AG09319 (cell line): ENCODE measurements at regions not wholly inside any gene's neighbourhood (a gene's known extent, or its start where the extent isn't known, plus 50 kb on each side); places are given as distances from the start of the nearest gene placed in this dataset.

Source experiments
- DNase-seq: peaks from one replicate; pipeline ENCODE4 v3.0.0-alpha.2; 2010; ENCODE audit warnings: low read depth; ENCODE audit errors: extremely low read depth
- CTCF ChIP-seq: IDR thresholded peaks from 2 replicates; pipeline ENCODE4 v1.5.1; 2011; ENCODE audit warnings: low read depth, mild to moderate bottlenecking, inconsistent platforms, low read length, moderate library complexity

GRCh38 chr6:165186041-165186440, 123.4 kb downstream of the C6orf118 start:
- DNase-seq = no peak
- TF ChIP-seq CTCF = no peak

- no peak for TF ChIP-seq CTCF
- DNase-seq = no peak
Observed at GRCh38 chr6:165184192-165184979, 125.0 kb downstream of the C6orf118 start.

GRCh38 chr6:165183496-165184140, 125.8 kb downstream of the C6orf118 start:
- DNase-seq = no peak
- no peak for TF ChIP-seq CTCF

- DNase-seq = no peak
- no peak for TF ChIP-seq CTCF
Observed at GRCh38 chr6:165183071-165183470, 126.3 kb downstream of the C6orf118 start.

GRCh38 chr6:165181951-165182414, 127.4 kb downstream of the C6orf118 start:
- no peak for TF ChIP-seq CTCF
- peak; percentile 14 for DNase-seq

- no peak for DNase-seq
- TF ChIP-seq CTCF = no peak
Observed at GRCh38 chr6:165178056-165178455, 131.3 kb downstream of the C6orf118 start.

- no peak for TF ChIP-seq CTCF
- DNase-seq = no peak
Observed at GRCh38 chr6:165173484-165173883, 135.9 kb downstream of the C6orf118 start.
